ENCODE measurements at regions not wholly inside any gene's neighbourhood (a gene's known extent, or its start where the extent isn't known, plus 50 kb on each side); places are given as distances from the start of the nearest gene placed in this dataset.

DNA sequence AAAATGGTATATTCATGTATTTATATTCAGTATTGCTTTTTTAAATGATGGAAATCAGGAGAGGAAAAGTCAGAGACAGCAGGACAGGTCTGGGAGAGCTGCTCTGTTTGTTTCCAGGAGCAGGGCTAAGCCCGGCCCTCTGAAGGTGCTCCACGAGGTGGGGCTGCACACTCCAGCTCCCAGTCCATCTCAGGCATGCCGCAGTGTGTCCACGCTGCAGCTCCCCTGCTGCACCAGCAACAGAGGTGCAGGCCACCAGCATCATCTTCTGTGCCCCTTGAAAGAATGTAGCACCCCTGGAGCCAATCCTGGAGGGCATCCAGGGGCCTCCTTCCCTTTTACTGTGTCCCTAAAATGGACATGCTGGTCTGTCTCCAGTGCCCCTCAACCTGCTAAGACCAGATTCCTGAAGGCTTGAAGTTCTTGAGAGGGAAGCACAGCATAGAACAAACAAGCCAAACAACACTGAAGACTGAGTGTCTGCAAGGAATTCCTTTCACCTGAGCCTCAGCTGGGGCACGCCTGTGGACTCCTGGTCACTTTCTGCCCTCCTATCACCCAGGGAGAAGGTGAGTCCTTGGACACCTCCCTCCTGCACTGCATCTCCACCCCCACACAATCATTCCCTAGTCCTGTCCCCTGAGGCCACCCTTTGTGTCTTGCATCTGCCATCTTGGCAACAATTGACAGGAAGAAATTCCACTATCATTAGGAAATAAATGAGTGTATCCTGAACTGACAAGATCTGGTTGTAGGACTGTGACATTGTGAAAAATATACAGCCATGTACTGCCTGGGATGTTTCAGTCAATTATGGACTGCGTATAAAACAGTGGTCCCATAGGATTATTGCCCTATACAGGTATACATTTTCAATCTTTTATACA lies 100.5 kb downstream of the CXCL12 start:
- TF ChIP-seq, protein P1, sequence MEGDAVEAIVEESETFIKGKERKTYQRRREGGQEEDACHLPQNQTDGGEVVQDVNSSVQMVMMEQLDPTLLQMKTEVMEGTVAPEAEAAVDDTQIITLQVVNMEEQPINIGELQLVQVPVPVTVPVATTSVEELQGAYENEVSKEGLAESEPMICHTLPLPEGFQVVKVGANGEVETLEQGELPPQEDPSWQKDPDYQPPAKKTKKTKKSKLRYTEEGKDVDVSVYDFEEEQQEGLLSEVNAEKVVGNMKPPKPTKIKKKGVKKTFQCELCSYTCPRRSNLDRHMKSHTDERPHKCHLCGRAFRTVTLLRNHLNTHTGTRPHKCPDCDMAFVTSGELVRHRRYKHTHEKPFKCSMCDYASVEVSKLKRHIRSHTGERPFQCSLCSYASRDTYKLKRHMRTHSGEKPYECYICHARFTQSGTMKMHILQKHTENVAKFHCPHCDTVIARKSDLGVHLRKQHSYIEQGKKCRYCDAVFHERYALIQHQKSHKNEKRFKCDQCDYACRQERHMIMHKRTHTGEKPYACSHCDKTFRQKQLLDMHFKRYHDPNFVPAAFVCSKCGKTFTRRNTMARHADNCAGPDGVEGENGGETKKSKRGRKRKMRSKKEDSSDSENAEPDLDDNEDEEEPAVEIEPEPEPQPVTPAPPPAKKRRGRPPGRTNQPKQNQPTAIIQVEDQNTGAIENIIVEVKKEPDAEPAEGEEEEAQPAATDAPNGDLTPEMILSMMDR (IDR thresholded peaks at IDR 0.05 in 8 of 11, conservative IDR thresholded peaks at IDR 0.05 in 3 of 11), result no peak
- no peak for TF ChIP-seq POLR2A (IDR thresholded peaks at IDR 0.05)
